GM23338 (cell line): ENCODE measurements at regions not wholly inside any gene's neighbourhood (a gene's known extent, or its start where the extent isn't known, plus 50 kb on each side); places are given as distances from the start of the nearest gene placed in this dataset.

Experiments used
- ATAC-seq: fragments of 200-7000 bp; cut with Tn5 transposase; 3 replicates; pipeline ENCODE4 v1.9.1; 2020
- DNase-seq: peaks from one replicate; pipeline ENCODE4 v3.0.0-alpha.2; 2015; ENCODE audit warnings: low spot score
- H2AFZ ChIP-seq: fragments of 200-600 bp; sonication (generic); 2 replicates; pipeline ENCODE4 v1.8.0; 2016; ENCODE audit warnings: antibody characterized with exemption, mild to moderate bottlenecking, moderate library complexity
- H3F3A ChIP-seq: fragments of 200-600 bp; sonication (generic); replicated peaks from 2 replicates; pipeline ENCODE4 v1.8.0; 2017; ENCODE audit warnings: antibody characterized with exemption, mixed run types, low read depth
- H3K27ac ChIP-seq: fragments of 200-600 bp; sonication (generic); 2 replicates; pipeline ENCODE4 v1.6.1; 2016; ENCODE audit warnings: low read depth
- H3K27me3 ChIP-seq: fragments of 200-600 bp; sonication (generic); 2 replicates; pipeline ENCODE4 v1.8.0; 2016; ENCODE audit warnings: mild to moderate bottlenecking, mixed run types, moderate library complexity; ENCODE audit not compliant: insufficient read depth
- H3K36me3 ChIP-seq: fragments of 200-600 bp; sonication (generic); 2 replicates; pipeline ENCODE4 v1.8.0; 2016; ENCODE audit warnings: mild to moderate bottlenecking; ENCODE audit not compliant: insufficient read depth
- H3K4me1 ChIP-seq: fragments of 200-600 bp; sonication (generic); 2 replicates; pipeline ENCODE4 v1.8.0; 2016; ENCODE audit warnings: mild to moderate bottlenecking, moderate library complexity; ENCODE audit not compliant: insufficient read depth
- H3K4me2 ChIP-seq: fragments of 200-600 bp; sonication (generic); 2 replicates; pipeline ENCODE4 v1.7.1; 2017; ENCODE audit warnings: mixed run types
- H3K4me3 ChIP-seq: fragments of 200-600 bp; sonication (generic); 2 replicates; pipeline ENCODE4 v1.6.1; 2016; ENCODE audit warnings: mixed run types
- H3K79me2 ChIP-seq: fragments of 200-600 bp; sonication (generic); replicated peaks from 2 replicates; pipeline ENCODE4 v1.8.0; 2017; ENCODE audit warnings: mild to moderate bottlenecking; ENCODE audit not compliant: insufficient read depth
- H3K9me2 ChIP-seq: fragments of 200-600 bp; sonication (generic); 2 replicates; pipeline ENCODE4 v1.8.0; 2017; ENCODE audit not compliant: insufficient read depth
- H4K20me1 ChIP-seq: fragments of 200-600 bp; sonication (generic); replicated peaks from 2 replicates; pipeline ENCODE4 v1.8.0; 2017; ENCODE audit warnings: mild to moderate bottlenecking; ENCODE audit not compliant: insufficient read depth
- H3K27ac Mint-ChIP-seq: 2 replicates; pipeline ENCODE4 v1.8.0; 2020; ENCODE audit warnings: inconsistent platforms, mild to moderate bottlenecking, moderate library complexity, mixed read lengths
- H3K27me3 Mint-ChIP-seq: 3 replicates; pipeline ENCODE4 v1.8.0; 2022; ENCODE audit warnings: low read depth, mild to moderate bottlenecking, moderate library complexity, mixed read lengths, inconsistent platforms; ENCODE audit not compliant: insufficient read depth, poor library complexity
- H3K36me3 Mint-ChIP-seq: 3 replicates; pipeline ENCODE4 v1.8.0; 2021; ENCODE audit warnings: low read depth, mild to moderate bottlenecking, inconsistent platforms, moderate library complexity, mixed read lengths
- H3K4me1 Mint-ChIP-seq: 3 replicates; pipeline ENCODE4 v1.8.0; 2020; ENCODE audit warnings: mild to moderate bottlenecking, inconsistent platforms, mixed read lengths
- H3K4me3 Mint-ChIP-seq: 3 replicates; pipeline ENCODE4 v1.8.0; 2021; ENCODE audit warnings: moderate library complexity, mild to moderate bottlenecking, inconsistent platforms, mixed read lengths
- H3K9me3 Mint-ChIP-seq: 3 replicates; pipeline ENCODE4 v1.8.0; 2020; ENCODE audit warnings: moderate library complexity, mild to moderate bottlenecking, inconsistent platforms, mixed read lengths
- CREB1 ChIP-seq: fragments of 250-450 bp; sonication (Bioruptor Pico); IDR thresholded peaks from 2 replicates; pipeline ENCODE4 v1.5.0; 2020; ENCODE audit warnings: low read depth, mild to moderate bottlenecking, moderate library complexity
- EZH2 ChIP-seq: fragments of 200-600 bp; sonication (generic); IDR thresholded peaks from one replicate; pipeline ENCODE4 v1.8.0; 2017; ENCODE audit warnings: antibody characterized with exemption, mild to moderate bottlenecking, low read depth; ENCODE audit not compliant: unreplicated experiment
- EZH2phosphoT487 ChIP-seq: fragments of 200-600 bp; sonication (generic); IDR thresholded peaks from one replicate; pipeline ENCODE4 v1.8.1; 2018; ENCODE audit warnings: antibody characterized with exemption; ENCODE audit not compliant: unreplicated experiment
- NANOG ChIP-seq: IDR thresholded peaks from 2 replicates; pipeline ENCODE4 v1.6.1; 2016; ENCODE audit warnings: antibody characterized with exemption, borderline replicate concordance
- POLR2AphosphoS5 ChIP-seq: IDR thresholded peaks from 2 replicates; pipeline ENCODE4 v1.6.1; 2016; ENCODE audit warnings: antibody characterized with exemption, low read depth
- STAT1 ChIP-seq: IDR thresholded peaks from one replicate; pipeline ENCODE4 v1.6.1; 2016; ENCODE audit warnings: antibody characterized with exemption; ENCODE audit not compliant: unreplicated experiment
- ZNF114 ChIP-seq: fragments of 250-450 bp; sonication (Bioruptor Pico); IDR thresholded peaks from 2 replicates; pipeline ENCODE4 v1.5.0; 2020; ENCODE audit warnings: mild to moderate bottlenecking, moderate library complexity
- TF ChIP-seq, protein P1 (sequence below): fragments of 250-450 bp; sonication (Bioruptor Pico); IDR thresholded peaks from 2 replicates; pipeline ENCODE4 v1.5.0; 2020; ENCODE audit warnings: mild to moderate bottlenecking, moderate library complexity

DNA sequence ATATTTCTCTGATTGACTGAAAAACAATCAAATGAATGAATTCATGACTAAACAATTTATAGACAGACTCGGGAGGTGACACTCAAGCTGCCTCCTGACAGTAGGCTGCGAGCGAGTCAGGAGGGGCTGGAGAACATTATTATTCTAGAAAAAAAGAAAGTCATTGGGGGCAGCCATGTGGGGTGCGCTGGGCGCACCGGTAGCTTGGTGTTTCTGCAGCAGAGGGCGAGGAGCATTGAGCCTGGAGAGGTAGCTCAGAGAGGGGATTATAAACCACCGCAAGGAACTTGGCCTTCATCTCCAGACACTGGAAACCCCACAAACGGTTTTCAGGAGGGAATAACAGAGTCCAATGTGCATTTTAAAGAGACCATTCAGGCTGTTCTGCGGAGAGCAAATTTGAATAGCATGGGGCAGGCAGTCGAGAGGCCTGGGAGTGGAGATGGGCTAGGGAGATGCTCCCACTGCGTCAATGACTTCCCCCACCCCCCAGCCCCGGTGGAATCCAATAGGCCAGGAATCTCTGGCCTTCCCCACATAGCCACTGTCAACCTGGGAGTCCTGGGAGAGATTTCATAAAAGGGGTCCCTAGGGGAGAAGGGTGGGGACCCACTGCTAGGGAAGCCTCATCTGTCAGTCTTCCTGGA, 168.3 kb downstream of the BCOR start (continued):
- TF ChIP-seq STAT1 (no peak), EZH2phosphoT487 (no peak), CREB1 (no peak), NANOG (no peak), POLR2AphosphoS5 (no peak), EZH2 (no peak)
- TF ChIP-seq, protein P1, sequence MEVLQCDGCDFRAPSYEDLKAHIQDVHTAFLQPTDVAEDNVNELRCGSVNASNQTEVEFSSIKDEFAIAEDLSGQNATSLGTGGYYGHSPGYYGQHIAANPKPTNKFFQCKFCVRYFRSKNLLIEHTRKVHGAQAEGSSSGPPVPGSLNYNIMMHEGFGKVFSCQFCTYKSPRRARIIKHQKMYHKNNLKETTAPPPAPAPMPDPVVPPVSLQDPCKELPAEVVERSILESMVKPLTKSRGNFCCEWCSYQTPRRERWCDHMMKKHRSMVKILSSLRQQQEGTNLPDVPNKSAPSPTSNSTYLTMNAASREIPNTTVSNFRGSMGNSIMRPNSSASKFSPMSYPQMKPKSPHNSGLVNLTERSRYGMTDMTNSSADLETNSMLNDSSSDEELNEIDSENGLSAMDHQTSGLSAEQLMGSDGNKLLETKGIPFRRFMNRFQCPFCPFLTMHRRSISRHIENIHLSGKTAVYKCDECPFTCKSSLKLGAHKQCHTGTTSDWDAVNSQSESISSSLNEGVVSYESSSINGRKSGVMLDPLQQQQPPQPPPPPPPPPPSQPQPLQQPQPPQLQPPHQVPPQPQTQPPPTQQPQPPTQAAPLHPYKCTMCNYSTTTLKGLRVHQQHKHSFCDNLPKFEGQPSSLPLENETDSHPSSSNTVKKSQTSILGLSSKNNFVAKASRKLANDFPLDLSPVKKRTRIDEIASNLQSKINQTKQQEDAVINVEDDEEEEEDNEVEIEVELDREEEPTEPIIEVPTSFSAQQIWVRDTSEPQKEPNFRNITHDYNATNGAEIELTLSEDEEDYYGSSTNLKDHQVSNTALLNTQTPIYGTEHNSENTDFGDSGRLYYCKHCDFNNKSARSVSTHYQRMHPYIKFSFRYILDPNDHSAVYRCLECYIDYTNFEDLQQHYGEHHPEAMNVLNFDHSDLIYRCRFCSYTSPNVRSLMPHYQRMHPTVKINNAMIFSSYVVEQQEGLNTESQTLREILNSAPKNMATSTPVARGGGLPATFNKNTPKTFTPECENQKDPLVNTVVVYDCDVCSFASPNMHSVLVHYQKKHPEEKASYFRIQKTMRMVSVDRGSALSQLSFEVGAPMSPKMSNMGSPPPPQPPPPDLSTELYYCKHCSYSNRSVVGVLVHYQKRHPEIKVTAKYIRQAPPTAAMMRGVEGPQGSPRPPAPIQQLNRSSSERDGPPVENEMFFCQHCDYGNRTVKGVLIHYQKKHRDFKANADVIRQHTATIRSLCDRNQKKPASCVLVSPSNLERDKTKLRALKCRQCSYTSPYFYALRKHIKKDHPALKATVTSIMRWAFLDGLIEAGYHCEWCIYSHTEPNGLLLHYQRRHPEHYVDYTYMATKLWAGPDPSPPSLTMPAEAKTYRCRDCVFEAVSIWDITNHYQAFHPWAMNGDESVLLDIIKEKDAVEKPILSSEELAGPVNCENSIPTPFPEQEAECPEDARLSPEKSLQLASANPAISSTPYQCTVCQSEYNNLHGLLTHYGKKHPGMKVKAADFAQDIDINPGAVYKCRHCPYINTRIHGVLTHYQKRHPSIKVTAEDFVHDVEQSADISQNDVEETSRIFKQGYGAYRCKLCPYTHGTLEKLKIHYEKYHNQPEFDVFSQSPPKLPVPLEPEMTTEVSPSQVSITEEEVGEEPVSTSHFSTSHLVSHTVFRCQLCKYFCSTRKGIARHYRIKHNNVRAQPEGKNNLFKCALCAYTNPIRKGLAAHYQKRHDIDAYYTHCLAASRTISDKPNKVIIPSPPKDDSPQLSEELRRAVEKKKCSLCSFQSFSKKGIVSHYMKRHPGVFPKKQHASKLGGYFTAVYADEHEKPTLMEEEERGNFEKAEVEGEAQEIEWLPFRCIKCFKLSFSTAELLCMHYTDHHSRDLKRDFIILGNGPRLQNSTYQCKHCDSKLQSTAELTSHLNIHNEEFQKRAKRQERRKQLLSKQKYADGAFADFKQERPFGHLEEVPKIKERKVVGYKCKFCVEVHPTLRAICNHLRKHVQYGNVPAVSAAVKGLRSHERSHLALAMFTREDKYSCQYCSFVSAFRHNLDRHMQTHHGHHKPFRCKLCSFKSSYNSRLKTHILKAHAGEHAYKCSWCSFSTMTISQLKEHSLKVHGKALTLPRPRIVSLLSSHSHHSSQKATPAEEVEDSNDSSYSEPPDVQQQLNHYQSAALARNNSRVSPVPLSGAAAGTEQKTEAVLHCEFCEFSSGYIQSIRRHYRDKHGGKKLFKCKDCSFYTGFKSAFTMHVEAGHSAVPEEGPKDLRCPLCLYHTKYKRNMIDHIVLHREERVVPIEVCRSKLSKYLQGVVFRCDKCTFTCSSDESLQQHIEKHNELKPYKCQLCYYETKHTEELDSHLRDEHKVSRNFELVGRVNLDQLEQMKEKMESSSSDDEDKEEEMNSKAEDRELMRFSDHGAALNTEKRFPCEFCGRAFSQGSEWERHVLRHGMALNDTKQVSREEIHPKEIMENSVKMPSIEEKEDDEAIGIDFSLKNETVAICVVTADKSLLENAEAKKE (CRISPR knock-in tag), result no peak

DNA sequence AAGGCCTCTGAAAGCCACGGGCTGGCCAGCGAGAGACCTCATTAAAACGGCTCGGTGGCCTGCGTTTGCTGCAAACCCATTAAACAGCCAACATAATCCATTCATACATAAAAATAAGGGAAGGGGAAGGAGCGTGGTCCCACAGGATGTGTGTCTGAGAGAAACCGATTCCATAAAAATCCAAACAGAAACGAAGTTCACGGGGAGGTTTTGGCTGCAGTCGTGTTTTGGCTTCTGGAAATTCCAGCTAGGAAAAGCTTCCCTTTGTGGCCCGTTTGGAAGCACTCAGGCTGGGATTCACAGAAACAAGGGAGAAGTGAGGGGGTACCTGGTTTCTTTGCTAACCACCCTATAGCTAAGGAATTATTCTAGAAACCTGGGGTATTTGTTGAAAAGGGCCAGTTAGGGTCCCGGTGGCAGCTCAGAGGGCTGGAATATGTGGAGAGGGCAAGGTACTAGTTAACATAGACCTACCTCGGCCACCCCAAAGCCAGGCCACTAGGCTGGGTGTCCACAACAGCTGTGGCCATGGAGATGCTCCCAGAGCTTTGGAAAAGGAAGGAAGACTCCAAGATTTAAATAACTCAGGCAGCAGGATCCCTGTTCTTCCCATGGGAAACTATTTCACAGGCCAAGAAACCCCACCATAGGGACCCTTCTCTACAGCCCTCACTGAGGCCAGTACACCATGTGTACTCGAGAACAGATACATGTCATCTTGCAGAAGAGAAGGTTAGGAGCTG, 166.8 kb downstream of the BCOR start:
- no peak overlapping the region; the same call in 1 of the 2 replicates for H3K27ac Mint-ChIP-seq
- TF ChIP-seq ZNF114, result no peak
- TF ChIP-seq STAT1, result no peak
- no peak for TF ChIP-seq CREB1
- TF ChIP-seq EZH2, result no peak
- TF ChIP-seq, protein P1 (CRISPR knock-in tag), result no peak
- no peak for TF ChIP-seq EZH2phosphoT487

More for the DNA sequence above, 166.8 kb downstream of the BCOR start:
- no peak overlapping the region for H3K27ac ChIP-seq
- ATAC-seq, result no peak
- H3K36me3 ChIP-seq, result no peaks in the 10 kb centered on the region
- no peak overlapping the region for H3K4me2 ChIP-seq
- no peaks in the 10 kb centered on the region for H3F3A ChIP-seq
- no peak overlapping the region for H3K4me3 Mint-ChIP-seq
- no peaks in the 10 kb centered on the region for H3K9me2 ChIP-seq
- H3K79me2 ChIP-seq, result no peaks in the 10 kb centered on the region
- H4K20me1 ChIP-seq, result no peaks in the 10 kb centered on the region
- H3K36me3 Mint-ChIP-seq, result no peaks in the 10 kb centered on the region
- H3K4me3 ChIP-seq, result no peak overlapping the region
- H3K4me1 Mint-ChIP-seq, result peaks cover 13% of the 10 kb centered on the region
- H3K27me3 Mint-ChIP-seq, result no peaks in the 10 kb centered on the region
- H2AFZ ChIP-seq, result no peak overlapping the region
- H3K27me3 ChIP-seq, result no peaks in the 10 kb centered on the region
- H3K9me3 Mint-ChIP-seq, result no peaks in the 10 kb centered on the region
- H3K4me1 ChIP-seq, result no peaks in the 10 kb centered on the region
- DNase-seq, result no peak
